NCI-H1436 treated with DMSO at 0.1 percent for 48 hours (cell line): ENCODE measurements at regions not wholly inside any gene's neighbourhood (a gene's known extent, or its start where the extent isn't known, plus 50 kb on each side); places are given as distances from the start of the nearest gene placed in this dataset.

Experiments used
- DNase-seq: peaks from one replicate; lab custom pipeline; 2025; lab: John Stamatoyannopoulos, UW

DNA sequence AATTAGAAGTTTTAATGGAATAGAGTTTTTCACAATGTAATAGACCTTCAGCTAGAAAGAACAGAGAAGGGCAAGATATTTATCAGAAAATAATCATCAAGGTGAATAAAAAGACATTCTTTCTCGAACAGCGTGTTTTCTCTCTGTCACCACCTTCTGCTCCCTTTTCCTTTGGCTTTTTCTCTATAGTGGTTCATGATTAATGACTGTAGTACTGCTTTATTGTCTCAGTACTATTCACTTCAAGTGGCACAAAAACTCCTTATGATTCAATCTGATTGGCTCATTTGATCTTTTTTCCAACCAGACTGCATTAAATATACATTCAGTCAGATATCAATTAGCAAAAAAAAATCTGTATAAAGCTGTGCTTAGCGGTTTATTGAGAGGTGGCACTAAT lies 516.0 kb downstream of the OTOL1 start:
- no peak for DNase-seq

DNA sequence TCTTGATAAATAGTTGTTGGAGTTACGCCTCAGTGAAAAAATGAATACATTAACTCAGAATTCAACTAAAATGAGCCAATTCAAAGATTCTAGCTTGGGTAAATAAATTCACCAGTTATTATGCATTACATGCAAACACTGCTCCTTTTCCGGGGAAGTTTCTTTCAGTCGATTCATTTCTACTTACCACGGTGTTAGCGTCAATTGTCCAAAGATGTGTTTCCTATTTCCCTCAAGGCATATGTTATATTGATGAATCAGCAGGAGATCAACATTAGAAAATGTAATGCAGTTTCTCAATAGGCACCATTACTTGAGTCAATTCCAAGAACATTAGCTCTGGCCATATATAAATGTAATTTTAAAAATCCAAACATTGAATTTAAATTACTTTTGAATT lies 517.7 kb downstream of the OTOL1 start:
- DNase-seq, result no peak

- no peak for DNase-seq
Measured at GRCh38 chr3:162015856-162016255, 519.2 kb downstream of the OTOL1 start.

- DNase-seq, result no peak
Measured at GRCh38 chr3:162019817-162020216, 523.2 kb downstream of the OTOL1 start.

DNA sequence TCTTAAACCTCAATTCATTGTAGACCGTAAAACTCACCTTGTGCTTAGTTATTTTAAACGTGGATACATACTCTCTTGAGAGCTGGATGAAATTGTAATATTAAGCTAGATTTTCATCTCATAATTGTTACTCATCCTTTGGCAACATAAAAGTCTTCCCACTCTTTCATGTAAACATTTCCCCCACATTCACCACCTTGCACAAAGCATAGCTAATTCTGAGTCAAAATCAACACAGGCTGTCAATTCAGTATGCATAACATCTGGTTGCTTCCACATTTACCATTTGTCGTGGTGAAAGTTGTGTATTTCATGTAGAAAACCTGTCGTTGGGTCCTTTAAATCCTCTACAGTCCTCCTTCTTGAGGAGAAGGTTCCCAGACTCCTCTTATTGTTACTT lies 524.6 kb downstream of the OTOL1 start:
- no peak for DNase-seq

- no peak for DNase-seq
Measured at GRCh38 chr3:162022911-162023310, 526.3 kb downstream of the OTOL1 start.

- DNase-seq, result no peak
Measured at GRCh38 chr3:162029736-162030135, 533.1 kb downstream of the OTOL1 start.

DNA sequence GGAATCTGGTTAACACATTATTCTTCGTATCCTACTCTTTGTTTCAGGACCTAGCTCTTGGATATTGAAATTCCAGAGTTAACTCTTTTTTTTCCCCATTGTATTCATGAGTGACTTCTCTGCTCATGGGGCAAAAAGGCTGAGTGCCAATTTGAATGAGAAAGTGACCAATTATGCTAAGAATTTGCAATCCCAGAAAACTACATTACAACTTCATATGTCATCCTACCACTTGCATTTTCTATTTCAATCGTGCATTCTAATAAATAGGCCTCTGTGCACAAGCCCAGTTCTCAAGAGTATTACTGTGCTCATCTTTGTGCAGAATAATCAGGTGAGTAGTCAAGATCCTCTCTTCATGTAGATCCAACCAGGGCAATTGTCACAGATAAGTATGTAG lies 537.8 kb downstream of the OTOL1 start:
- DNase-seq, result no peak

DNA sequence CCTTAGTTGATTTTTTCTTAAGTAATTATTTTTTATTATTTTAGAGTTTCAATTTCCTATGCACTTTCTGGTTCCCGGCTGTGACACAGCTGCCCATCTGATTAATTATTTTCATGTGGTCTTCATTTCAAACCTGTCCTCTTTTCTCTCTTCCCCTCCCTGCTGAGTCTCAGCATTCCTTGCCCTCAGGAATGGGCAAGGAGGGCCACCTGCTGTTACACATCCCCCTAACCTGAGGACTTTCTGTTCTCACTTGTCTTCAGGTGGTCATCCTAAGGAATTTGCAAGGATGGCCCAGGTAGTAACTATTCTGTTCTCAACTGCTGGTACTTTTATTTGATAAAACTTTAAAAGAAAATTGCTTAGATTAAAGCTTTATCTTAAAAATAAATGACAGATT lies 545.0 kb downstream of the OTOL1 start:
- DNase-seq, result no peak

GRCh38 chr3:162052636-162053035 lies 556.0 kb downstream of the OTOL1 start:
- no peak for DNase-seq

DNA sequence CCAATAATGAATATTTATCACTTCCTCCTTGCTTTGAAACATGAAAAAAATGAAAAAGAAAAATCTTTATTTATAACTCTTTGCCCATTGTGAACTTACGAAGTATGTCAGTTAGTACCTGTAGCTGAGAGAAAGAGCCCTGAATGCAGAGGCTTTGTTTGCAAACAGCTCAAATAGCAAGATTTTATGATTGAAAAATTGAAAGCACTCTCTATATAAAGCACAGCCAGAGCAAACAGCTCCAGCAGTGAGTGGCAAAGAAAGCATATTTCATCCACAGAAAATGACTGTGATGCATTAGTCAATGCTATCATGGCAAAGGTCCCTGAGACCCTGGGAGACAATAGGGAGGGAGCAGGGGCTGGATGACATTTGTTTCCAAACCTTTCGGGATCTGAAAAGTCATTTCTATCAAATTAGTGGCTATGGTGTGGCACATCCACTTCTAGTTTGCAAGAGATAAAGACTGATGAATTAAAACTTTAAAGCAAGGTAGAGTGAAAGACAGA lies 576.1 kb downstream of the OTOL1 start:
- no peak for DNase-seq

DNA sequence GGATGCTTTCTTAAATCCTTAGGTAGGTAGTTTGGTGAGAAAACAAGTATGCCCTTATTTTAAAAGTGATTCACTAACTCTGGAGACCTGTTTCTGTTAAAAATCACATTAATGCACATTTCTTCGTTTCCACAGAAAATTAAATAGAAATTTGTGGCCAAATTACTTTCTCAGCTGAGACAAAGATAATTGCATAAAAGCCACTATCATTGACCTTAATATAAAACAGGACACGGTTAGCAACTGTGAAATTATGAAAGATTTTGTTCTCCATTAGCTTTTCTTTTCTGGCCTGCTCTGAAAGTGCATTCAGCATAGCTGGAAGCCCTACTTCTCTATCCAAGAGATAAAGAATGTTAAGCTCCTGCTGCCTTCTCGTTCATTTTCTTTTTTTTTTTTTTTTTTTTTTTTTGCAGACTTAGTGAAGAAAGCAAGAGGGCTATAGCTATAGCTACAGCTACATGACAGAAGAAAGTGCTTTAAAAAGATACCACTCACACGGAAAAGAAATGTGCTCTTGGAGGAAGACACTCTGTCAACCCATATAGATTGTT lies 576.9 kb downstream of the OTOL1 start:
- no peak for DNase-seq

DNA sequence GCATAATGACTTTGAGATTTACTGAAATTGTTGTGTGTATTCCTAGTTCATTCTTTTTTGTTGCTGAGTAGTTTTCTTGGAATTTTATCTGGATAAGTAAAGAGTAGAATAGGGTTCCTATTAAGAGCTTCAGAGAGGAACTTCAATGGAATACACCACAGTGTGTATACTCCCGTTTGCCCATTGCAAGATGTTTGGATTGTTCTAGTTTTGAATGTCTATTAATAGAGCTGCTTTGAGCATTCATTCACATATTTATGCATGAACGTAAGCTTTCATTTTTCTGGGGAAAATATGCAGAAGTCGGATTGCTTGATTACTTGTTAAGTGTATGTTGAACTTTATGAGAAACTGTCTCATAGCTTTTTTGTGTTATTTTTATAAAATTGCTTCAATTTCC lies 580.5 kb downstream of the OTOL1 start:
- DNase-seq, result no peak

DNA sequence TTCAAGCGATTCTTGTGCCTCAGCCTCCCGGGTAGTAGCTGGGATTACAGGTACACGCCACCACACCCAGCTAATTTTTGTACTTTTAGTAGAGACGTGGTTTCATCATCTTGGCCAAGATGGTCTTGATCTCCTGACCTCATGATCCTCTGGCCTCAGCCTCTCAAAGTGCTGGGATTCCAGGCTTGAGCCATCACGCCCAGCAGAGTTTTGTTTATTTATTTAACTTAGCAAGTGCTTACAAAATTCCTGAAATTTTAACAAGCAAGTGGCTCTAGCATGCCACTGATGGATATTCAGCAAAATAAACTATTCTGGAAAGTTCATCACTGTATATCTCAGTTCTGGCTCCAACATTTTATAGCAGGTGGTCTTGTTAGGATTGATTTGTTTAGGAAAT lies 585.9 kb downstream of the OTOL1 start:
- DNase-seq, result no peak

DNA sequence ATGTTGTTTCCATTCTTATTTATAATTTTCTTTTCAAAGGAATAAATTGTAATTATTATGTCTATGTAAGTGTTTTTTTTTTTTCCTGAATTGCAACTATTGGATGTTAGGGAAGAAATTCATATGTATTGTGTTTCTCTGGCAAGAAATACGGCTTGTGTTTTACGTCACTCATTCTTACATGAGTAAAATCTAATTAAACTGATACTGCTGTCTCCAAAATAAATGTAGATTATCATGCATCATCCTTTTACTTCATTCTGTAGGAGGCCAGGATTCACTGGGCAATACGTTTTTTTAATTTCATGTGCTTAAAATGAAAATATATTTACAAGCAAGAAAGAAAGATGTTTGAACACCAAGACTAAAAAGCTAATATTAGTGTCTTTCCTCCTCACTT lies 590.8 kb downstream of the OTOL1 start:
- no peak for DNase-seq

DNA sequence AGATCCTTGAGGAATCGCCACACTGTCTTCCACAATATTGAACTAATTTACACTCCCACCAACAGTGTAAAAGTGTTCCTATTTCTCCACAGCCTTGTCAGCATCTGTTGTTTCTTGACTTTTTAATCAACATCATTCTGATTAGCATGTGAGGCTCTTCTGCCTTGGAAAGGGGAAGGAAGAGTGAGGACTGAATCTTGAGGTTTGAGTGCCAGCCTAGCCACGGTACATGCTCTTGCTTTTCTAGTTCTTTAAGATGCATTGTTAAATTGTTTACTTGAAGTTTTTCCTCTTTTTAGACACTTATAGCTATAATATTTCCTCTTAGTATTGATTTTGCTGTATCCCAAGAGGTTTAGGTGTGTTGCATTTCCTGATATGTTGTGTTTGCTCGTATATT lies 596.1 kb downstream of the OTOL1 start:
- DNase-seq, result no peak

DNA sequence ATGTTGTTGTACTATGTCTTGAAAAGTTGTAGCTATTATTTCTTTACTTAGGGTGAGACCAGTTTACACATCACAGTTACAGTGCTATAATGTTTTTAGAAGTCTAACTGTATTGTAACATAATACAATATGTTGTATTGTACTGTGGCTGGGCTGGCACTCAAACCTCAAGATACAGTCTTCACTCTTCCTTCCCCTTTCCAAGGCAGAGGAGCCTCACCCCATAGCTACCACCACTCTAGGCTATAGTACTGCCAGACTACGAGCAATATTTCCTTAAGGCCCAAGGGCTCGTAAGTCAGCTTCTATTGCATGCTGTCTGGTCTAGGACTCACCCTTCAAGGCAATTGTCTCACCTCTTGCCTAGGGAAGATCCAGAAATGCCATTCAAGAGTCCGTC lies 597.7 kb downstream of the OTOL1 start:
- DNase-seq, result no peak

GRCh38 chr3:162096874-162097273 lies 600.3 kb downstream of the OTOL1 start:
- no peak for DNase-seq

DNA sequence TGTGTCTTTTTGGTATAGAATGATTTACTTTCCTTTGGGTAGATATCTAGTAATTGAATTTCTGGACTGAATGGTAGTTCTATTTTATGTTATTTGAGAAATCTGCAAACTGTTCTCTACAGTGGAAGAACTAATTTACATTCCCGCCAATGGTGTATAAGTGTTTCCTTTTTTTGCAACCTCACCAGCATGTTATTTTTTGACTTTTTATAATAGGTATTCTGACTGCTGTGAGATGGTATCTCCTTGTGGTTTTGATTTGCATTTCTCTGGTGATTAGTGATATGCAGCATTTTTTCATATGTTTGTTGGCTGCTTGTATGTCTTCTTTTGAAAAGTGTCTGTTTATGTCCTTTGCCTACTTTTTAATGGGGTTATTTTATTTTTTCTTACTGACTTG lies 607.2 kb downstream of the OTOL1 start:
- DNase-seq, result no peak

GRCh38 chr3:162111861-162112260 lies 615.3 kb downstream of the OTOL1 start:
- no peak for DNase-seq

DNA sequence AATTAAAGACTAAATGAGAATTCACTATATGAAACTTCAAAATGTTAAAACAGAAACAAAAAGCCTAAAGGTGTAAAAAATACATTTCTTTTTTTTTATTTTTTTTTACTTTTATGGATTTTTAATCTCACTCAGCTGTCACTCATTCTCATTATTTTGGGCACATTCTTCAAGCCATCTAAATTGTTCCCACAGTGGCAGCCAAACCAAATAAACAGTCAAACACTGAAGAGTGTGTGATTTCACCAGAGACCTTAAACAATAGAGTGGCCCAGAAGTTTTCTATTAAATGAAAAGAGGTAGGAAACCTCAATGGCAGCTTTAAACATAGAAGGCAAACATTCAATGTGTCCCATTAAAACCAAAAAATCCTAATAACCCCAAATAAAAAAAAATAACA lies 616.1 kb downstream of the OTOL1 start:
- DNase-seq, result no peak

- no peak for DNase-seq
Measured at GRCh38 chr3:162117961-162118360, 621.4 kb downstream of the OTOL1 start.

DNA sequence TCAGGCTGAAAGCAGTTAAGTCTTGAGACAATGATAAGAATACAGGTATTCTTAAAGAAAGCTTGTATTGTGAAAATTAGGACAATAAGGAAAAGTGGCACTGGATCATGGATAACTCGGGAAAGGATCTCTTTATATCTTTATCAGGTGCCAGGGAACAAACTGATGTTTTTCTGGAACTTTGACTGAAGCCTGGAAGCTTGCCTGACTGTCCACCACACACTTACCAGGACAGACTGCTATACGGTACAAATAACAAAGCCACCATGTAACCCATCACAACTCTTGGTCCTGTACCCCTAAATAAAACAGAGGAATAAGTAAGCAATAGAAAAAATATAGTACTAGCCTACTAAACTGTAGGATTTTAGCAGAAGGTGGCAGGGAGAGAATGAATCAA lies 623.0 kb downstream of the OTOL1 start:
- no peak for DNase-seq

DNA sequence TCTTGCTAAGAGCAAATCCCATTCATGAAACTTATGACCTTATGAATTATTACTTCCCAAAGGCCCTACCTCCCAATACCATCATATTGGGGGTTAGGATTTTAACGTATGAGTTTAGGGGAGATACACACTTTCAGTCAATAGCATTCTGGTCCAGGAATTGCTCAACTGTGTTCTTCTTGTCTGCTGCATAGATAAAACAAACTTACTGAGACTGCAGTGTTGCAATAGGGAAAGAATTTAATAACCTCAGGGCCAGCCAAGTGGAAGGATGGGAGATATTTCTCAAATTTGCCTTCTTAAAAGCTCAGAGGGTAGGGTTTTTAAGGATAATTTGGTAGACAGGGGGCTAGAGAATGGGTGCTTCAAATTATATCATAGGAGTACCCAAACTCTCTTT lies 625.8 kb downstream of the OTOL1 start:
- DNase-seq, result no peak

DNA sequence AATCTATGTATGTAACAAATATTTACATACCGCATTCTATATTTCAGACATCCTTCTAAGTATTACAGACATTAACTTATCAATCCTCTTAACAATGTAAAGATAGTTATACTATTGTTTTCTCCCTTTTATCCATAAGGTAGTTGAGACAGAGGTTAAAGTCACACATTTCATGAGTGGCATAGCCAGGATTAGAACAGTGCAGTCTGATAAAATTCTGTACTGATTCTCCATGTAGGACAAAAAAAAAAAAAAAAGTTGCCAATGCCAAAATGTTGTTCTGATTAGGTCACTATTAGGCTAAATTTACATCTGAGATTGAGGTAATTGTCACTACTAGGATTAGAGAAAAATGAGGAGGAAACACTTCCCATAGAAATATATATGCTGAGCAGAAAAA lies 629.2 kb downstream of the OTOL1 start:
- DNase-seq, result no peak
